HG02973 (cell line): ENCODE measurements at regions not wholly inside any gene's neighbourhood (a gene's known extent, or its start where the extent isn't known, plus 50 kb on each side); places are given as distances from the start of the nearest gene placed in this dataset.
"Not testable (repeated sequence)": the region's sequence is repeated elsewhere in the genome, so short reads cannot be mapped to it uniquely, and the experiment has no call there.

Source experiments
- ATAC-seq: cut with Tn5 transposase; IDR thresholded peaks from one replicate; pipeline ENCODE4 v1.9.1; 2021; ENCODE audit warnings: moderate library complexity; ENCODE audit not compliant: unreplicated experiment

DNA sequence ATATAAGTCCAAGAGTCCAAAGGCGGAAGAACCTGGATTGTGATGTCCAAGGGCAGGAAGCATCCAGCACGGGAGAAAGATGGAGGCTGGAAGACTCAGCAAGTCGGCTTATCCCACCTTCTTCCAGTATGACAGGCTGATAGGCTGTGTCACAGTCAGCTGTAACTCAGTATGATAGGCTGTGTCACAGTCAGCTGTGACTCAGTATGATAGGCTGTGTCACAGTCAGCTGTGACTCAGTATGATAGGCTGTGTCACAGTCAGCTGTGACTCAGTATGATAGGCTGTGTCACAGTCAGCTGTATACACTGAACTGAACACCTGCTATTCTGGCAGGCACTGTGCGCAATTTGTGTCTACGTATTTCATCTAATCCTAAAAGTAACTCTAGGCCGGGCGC is 271.9 kb downstream of the LRATD1 start:
- not testable (repeated sequence) for ATAC-seq

DNA sequence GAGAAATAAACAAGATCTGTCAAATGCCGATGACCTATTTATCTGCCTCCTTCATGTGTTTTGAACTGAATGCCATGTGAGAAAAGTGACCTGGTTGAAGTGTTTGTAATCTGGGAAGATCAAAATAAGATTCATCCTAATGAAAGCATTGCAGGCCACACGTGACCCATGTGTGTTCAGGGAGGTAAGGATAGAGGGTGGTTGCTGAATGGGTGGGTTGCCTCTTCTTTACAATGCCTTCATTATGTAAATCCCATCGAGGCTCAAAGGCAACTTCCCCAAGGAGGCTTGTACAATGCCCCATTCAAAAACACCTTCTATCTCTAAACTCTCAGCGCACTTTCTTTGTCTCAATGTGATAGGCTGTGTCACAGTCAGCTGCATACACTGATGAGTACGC is 273.1 kb downstream of the LRATD1 start:
- no peak for ATAC-seq

DNA sequence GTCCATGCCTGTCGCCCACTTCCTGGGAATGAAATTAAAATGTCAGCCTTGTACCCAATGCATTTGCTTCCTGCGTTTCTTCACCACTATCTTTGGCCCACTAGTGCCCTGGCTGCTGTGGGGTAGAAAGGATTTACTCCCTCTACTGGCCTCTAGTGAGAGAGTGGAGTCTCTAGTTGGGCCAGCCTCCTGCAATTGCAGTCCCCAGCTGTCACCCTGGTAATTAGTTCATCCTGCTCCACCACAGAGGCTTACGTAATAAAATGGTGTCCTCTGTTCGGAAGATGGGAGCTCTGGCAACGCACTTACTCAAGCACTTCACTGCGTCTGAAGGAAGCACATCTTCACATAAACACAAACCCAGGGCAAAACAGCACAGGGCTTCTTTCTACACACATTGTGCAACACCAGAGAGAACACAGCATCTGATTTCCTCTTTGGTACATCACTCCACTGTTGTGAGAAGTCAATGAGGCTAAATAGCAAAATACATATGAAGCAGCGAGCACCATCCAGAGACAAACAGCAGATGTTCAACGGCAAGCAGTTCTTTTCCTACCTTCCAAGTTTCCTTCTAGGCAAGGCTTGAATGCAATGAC is 274.6 kb downstream of the LRATD1 start:
- ATAC-seq: no peak

- no peak for ATAC-seq
Measured at GRCh38 chr2:14909795-14910194, 277.3 kb downstream of the LRATD1 start.

- no peak for ATAC-seq
Measured at GRCh38 chr2:14910654-14911053, 278.1 kb downstream of the LRATD1 start.

DNA sequence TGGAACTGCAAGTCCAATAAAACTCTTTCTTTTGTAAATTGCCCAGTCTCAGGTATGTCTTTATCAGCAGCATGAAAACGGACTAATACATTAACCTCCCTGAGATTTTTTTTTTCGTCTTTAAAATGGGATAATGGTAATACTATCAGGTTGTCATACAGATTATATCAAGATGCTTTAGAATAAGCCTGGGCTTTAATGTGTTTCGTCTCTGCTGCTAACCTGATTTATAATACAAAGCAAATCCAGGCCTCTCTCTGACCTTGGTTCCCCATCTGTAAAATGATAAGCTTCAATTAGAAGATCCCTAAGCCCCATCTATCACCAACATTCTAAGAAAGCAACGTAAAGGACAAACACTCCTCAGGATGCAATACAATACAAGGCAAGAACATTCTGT is 283.5 kb downstream of the LRATD1 start:
- ATAC-seq: no peak

GRCh38 chr2:14923820-14924580 is 291.5 kb downstream of the LRATD1 start:
- no peak for ATAC-seq

DNA sequence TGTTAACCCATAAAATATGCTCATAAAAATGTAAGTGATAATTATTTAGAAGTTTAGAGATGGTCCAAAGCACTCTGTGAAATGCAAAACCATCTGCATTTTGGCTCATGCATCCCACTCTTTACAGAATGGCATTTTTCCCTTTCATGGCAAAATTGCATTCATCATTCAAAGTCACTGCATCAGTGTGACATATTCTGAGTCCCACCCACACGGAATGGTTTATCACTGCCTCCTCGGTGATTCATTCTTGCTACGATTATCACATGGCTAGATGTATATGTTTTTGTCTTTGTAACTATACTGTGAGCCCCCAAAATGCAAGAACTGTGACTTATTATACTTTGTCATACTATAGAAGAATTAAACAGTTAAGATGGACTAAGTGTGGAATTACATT is 293.0 kb downstream of the LRATD1 start:
- ATAC-seq: no peak

DNA sequence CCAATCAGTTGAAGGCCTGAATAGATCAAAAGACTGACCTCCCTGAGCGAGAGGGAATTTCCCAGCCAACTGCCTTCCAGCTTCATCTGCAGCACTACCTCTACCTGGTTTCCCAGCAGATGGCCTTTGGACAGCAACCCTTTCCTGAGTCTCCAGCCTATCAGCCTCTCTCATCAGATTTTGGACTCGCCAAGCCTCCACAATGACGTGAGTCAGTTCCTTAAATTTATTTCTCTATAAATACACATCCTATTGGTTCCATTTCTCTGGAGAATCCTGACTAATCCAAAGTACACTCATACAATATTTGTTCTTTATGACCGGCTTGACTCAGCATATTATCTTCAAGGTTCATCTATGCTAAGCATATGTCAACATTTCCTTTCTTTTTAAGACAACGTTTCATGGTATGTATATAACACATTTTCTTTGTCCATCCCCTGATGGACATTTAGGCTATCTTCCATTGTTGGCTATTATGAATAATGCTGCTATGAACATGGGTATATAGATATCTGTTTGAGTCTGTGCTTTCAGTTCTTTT is 294.6 kb downstream of the LRATD1 start:
- no peak for ATAC-seq

DNA sequence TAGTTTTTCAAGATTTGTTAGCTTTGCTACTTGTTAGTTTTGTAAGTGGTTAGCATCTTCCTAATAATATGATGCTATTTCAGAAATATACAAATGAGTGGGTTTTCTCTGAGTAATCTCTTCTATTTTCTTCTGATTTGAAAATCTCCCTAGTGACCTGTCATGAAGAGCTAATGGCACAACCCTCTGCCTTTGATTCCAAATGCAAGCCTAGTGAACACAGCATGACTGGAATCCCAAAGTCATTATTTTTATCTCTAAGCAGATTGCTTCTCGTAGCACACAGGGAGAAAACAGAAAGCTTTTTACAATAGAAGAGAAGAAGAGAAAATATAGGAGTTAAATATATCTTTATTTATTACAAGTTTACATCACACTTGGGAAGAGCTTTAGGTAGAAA is 295.5 kb downstream of the LRATD1 start:
- no peak for ATAC-seq

- ATAC-seq: no peak
Measured at GRCh38 chr2:14930441-14930840, 297.9 kb downstream of the LRATD1 start.

GRCh38 chr2:14932285-14932684 is 299.8 kb downstream of the LRATD1 start:
- no peak for ATAC-seq

DNA sequence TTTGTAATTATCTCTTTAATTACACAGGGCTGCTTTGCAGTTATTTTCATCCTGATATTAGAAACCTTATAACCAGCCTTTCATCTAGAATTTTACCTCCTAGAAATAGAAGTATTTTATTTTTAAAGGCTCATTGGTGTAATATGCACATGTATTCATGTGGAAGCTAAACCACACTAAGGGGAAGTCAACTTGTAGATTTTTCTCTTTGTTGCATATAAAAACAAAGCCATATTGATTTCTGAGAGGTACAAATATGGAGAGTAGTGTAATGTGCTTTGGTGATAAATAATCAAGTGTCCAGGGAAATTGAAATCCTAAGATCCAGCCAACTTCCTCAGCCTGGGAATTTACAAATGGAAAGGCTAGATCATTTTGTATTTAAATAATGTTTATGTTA is 301.2 kb downstream of the LRATD1 start:
- no peak for ATAC-seq

DNA sequence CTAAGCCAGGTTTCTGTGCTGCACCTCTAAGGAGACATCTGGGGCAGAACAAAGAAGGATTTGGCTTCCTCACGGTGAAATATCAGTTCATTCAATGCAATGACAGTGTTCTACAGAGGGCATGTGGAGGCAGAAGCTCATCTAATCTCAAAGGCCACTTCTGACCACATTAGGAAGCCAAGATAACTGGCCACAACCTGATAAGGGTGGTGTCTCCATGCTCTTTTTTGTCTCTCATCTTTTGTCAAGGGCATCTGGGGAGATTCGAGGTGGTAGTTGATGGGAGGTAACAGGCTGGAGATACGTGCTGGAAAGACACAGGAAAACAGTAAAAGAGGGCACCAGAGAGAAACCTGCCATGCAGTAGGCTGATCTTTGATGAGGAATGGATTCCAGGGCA is 303.9 kb downstream of the LRATD1 start:
- ATAC-seq: no peak

DNA sequence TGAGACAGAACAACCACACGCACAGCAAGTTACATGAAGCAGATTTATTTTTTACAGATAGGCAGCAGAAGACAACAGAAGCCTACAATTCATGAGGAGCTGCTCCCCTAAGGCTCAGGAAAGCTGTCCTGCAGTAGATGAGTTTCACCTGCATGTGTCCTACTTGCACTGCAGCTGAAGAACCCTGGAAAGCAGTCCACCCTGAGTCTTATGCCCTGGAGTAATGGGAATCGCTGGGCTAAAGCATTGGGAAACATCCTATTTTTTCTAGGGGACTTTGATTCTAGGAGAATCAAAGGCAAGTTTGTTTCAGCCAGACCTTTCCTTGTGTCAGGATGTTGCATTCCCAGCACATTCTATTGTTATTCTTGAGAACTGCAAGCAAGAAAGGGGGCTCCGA is 304.8 kb downstream of the LRATD1 start:
- no peak for ATAC-seq

GRCh38 chr2:14941151-14941631 is 308.7 kb downstream of the LRATD1 start:
- no peak for ATAC-seq

GRCh38 chr2:14942987-14943386 is 310.5 kb downstream of the LRATD1 start:
- ATAC-seq: no peak

- ATAC-seq: peak; percentile 65
Measured at GRCh38 chr2:14944562-14945346, 312.2 kb downstream of the LRATD1 start.

DNA sequence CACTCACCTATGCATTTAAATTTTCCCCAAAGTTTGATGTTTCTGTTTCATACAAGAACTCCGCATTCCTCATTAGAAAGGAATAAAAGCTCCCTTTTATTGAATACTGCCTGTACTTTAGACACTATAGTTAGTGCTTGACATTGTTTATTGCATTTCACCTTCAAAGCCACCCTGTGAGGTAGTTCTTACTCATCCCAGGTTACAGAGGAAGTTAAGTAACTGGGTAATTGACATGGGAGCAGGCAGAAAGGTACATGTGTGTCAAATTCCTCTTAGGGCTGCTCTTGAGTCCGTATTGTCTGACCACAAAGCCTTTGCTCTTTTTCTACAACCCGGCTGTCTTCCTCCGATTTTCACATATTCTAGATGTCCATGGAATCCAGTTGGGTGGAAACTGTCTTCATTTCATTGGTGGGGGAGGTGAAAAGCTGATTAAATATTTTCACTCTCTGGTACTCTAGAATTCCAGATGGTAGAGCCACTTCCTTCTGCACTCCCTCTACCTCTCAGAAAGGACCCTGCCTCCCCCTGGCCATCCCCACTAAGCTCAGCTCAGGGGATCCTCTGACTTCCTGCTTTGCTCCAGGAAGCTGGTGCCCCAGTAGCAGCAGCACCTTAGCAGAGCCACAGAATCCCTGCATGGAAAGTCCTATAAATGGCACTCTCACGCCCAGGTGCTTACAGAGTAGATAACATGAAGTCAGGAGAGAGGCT is 319.2 kb downstream of the LRATD1 start:
- no peak for ATAC-seq

DNA sequence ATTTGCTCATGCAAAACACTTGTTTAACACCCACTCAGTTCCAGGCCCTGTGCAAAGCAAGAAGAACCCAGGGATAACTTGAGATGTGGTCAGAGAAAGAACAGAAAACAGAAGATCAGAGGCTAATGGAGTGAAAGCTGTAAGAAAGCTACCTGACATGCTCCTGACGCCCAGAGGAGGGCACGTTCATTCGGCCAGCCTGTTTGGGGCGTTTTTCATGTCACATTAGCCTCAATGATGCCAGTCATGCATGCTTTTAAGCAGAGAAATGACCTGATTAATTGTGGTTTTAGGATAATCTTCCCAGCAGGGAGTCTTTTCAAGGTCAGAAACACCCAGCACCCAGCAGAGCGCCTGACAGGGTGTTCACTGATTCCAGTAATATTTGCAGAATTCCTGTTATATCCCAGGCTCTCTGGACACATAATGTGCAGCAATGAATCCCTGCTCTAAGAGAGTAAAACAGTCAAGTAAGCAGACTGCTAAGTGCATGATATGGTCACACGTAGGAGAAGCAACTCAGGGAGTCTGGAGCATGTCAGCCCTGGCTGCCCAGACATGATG is 320.0 kb downstream of the LRATD1 start:
- ATAC-seq: no peak
